ENCODE measurements at regions not wholly inside any gene's neighbourhood (a gene's known extent, or its start where the extent isn't known, plus 50 kb on each side); places are given as distances from the start of the nearest gene placed in this dataset.

GRCh38 chr4:35565640-35566039, 678.7 kb downstream of the ARAP2 start:
- no peak overlapping the region for H3K4me3 ChIP-seq (ENCODE audit: low read depth, low read length)
- no peak for TF ChIP-seq CTCF (IDR thresholded peaks at IDR 0.05; ENCODE audit: insufficient read depth, low read depth, low read length)
- DNase-seq (ENCODE audit: low read depth): no peak

GRCh38 chr4:35591035-35591434, 653.3 kb downstream of the ARAP2 start:
- no peak for DNase-seq (ENCODE audit: low read depth)
- TF ChIP-seq CTCF (IDR thresholded peaks at IDR 0.05; ENCODE audit: insufficient read depth, low read depth, low read length): no peak
- H3K4me3 ChIP-seq (ENCODE audit: low read depth, low read length): no peak overlapping the region

- H3K4me3 ChIP-seq (ENCODE audit: low read depth, low read length): no peak overlapping the region
- no peak for DNase-seq (ENCODE audit: low read depth)
- TF ChIP-seq CTCF (IDR thresholded peaks at IDR 0.05; ENCODE audit: insufficient read depth, low read depth, low read length): no peak
Measured at GRCh38 chr4:35604252-35604651, 640.1 kb downstream of the ARAP2 start.

GRCh38 chr4:35604724-35605123, 639.6 kb downstream of the ARAP2 start:
- TF ChIP-seq CTCF (IDR thresholded peaks at IDR 0.05; ENCODE audit: insufficient read depth, low read depth, low read length): no peak
- H3K4me3 ChIP-seq (ENCODE audit: low read depth, low read length): no peak overlapping the region
- no peak for DNase-seq (ENCODE audit: low read depth)

- TF ChIP-seq CTCF (IDR thresholded peaks at IDR 0.05; ENCODE audit: insufficient read depth, low read depth, low read length): no peak
Measured at GRCh38 chr4:35608205-35608604, 636.1 kb downstream of the ARAP2 start.

GRCh38 chr4:35614120-35614519, 630.2 kb downstream of the ARAP2 start:
- no peak for TF ChIP-seq CTCF (IDR thresholded peaks at IDR 0.05; ENCODE audit: insufficient read depth, low read depth, low read length)
- DNase-seq (ENCODE audit: low read depth): no peak
- H3K4me3 ChIP-seq (ENCODE audit: low read depth, low read length): no peak overlapping the region

More at GRCh38 chr4:35608205-35608604, 636.1 kb downstream of the ARAP2 start:
- no peak for DNase-seq (ENCODE audit: low read depth)
- H3K4me3 ChIP-seq (ENCODE audit: low read depth, low read length): no peak overlapping the region

GRCh38 chr4:35639929-35640328, 604.4 kb downstream of the ARAP2 start:
- H3K4me3 ChIP-seq (ENCODE audit: low read depth, low read length): no peak overlapping the region
- no peak for TF ChIP-seq CTCF (IDR thresholded peaks at IDR 0.05; ENCODE audit: insufficient read depth, low read depth, low read length)
- DNase-seq (ENCODE audit: low read depth): no peak
